Aorta (tissue), 5 donors: ENCODE measurements at regions not wholly inside any gene's neighbourhood (a gene's known extent, or its start where the extent isn't known, plus 50 kb on each side); places are given as distances from the start of the nearest gene placed in this dataset.

Experiments
- ATAC-seq: fragments of 200-7000 bp; cut with Tn5 transposase; one replicate; pipeline ENCODE4 v1.9.1; 2022; ENCODE audit warnings: moderate library complexity; ENCODE audit not compliant: low FRiP score
- DNase-seq, 2 donors: peaks; one replicate each; pipeline ENCODE4 v3.0.0-alpha.2; 2020
- H3K27ac ChIP-seq, 2 donors: one replicate each; pipeline ENCODE4 v1.5.1; 2013; ENCODE audit warnings: low read length in 2 of 2, mild to moderate bottlenecking in 2 of 2, moderate library complexity in 2 of 2, control low read depth in 1 of 2, inconsistent platforms in 1 of 2, low read depth in 1 of 2
- H3K27me3 ChIP-seq, 2 donors: one replicate each; pipeline ENCODE4 v1.6.1; 2013; ENCODE audit warnings: control low read depth in 1 of 2, low read length in 1 of 2, mild to moderate bottlenecking in 1 of 2, moderate library complexity in 1 of 2; ENCODE audit not compliant: insufficient read depth in 2 of 2, control insufficient read depth in 1 of 2
- H3K36me3 ChIP-seq, 2 donors: one replicate each; pipeline ENCODE4 v1.6.1; 2013; ENCODE audit warnings: control low read depth in 1 of 2, low read length in 1 of 2, mild to moderate bottlenecking in 1 of 2; ENCODE audit not compliant: insufficient read depth in 2 of 2, control insufficient read depth in 1 of 2
- H3K4me1 ChIP-seq, 2 donors: one replicate each; pipeline ENCODE4 v1.6.1; 2013; ENCODE audit warnings: low read length in 2 of 2, control low read depth in 1 of 2, mild to moderate bottlenecking in 1 of 2, moderate library complexity in 1 of 2; ENCODE audit not compliant: insufficient read depth in 2 of 2, control insufficient read depth in 1 of 2
- H3K4me3 ChIP-seq, 2 donors: one replicate each; pipeline ENCODE4 v1.5.1; 2013; ENCODE audit warnings: low read length in 2 of 2, control low read depth in 1 of 2, mild to moderate bottlenecking in 1 of 2
- H3K9me3 ChIP-seq: one replicate; pipeline ENCODE4 v1.6.1; 2013; ENCODE audit warnings: mild to moderate bottlenecking, low read length; ENCODE audit not compliant: control insufficient read depth
- WGBS, 2 donors: extraction: QIAGEN DNeasy Blood & Tissue Kit; methylation state at CpG; one replicate each; pipeline ENCODE4 v1.1.7; 2013; 5-methylcytosine and 5-hydroxymethylcytosine counted together
- intact Hi-C, 2 donors: fragments of 100-400 bp; cut with DNase I; formaldehyde crosslinking; loops; one replicate each; pipeline versions ENCODE4 v1.14.2 to v1.15.0; 2022
- donor health status: healthy with polysubstance abuse.
- donor health status: Bipolar disorder and iron deficiency.
- donor health status: DM: no; HTN: no; CAD: no.
- donor health status: DM: no; HTN: no; CAD: no.
- donor health status: DM: yes; HTN: yes; CAD: no.

DNA sequence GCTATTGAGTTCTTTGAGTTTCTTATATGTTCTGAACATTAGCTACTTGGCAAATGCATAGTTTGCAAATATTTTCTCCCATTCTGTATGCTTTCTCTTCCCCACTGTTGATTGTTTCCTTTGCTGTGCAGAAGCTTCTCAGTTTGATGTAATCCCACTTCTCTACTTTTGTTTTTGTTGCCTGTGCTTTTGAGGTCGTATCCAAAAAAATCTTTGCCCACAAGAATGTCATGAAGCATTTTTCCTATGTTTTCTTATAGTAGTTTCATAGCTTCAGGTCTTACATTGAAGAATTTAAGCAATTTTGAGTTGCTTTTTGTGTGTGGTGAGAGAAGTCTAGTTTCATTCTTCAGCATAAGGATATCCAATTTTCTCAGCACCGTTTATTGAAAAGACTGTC is 536.7 kb upstream of the ARGLU1 start:
- H3K4me1 ChIP-seq: no peaks in the 10 kb centered on the region
- H3K9me3 ChIP-seq: no peaks in the 10 kb centered on the region
- no peak overlapping the region for H3K27ac ChIP-seq
- no peaks in the 10 kb centered on the region for H3K27me3 ChIP-seq
- H3K4me3 ChIP-seq: no peak overlapping the region
- DNase-seq (no peak), ATAC-seq (no peak)
- intact Hi-C loops: no loop called here
- WGBS, 2 donors: 4 to 5% methylated on average over 2 of the region's 2 CpGs
- H3K36me3 ChIP-seq: no peaks in the 10 kb centered on the region

GRCh38 chr13:107102676-107103075 is 534.7 kb upstream of the ARGLU1 start:
- Histone ChIP-seq H3K27ac (no peak overlapping the region), H3K4me1 (no peaks in the 10 kb centered on the region), H3K27me3 (no peaks in the 10 kb centered on the region), H3K36me3 (no peaks in the 10 kb centered on the region), H3K4me3 (no peak overlapping the region), H3K9me3 (no peaks in the 10 kb centered on the region)
- intact Hi-C loops: no loop called here
- DNase-seq (no peak), ATAC-seq (no peak)
- 86 to 89% methylated on average over 1 of the region's 1 CpG for WGBS, 2 donors

GRCh38 chr13:107099661-107100060 is 531.7 kb upstream of the ARGLU1 start:
- Histone ChIP-seq H3K4me1 (no peaks in the 10 kb centered on the region), H3K27ac (no peak overlapping the region), H3K9me3 (no peaks in the 10 kb centered on the region), H3K27me3 (no peaks in the 10 kb centered on the region), H3K36me3 (no peaks in the 10 kb centered on the region), H3K4me3 (no peak overlapping the region)
- DNase-seq: no peak
- 91 to 93% methylated on average over 3 of the region's 3 CpGs for WGBS, 2 donors
- ATAC-seq: no peak
- intact Hi-C loops: no loop called here

DNA sequence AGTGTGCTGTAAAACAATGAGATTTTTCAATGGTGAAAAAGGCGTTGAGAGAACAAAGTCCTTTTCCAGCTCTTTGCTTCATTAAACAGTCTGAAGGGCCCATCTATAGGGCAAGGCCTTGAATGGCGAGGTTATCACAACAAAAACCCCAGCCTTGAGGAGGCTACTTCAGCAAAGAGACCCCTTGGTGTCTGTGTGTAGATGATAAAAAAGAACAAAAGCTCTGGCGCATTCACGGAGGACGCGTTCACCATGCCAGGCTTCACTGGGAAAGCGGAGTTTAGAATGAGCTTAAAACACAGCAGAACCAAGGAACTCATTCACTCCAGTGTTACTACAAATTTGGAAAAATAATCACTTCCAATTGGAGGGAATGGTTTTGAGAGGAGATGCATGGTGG is 530.0 kb upstream of the ARGLU1 start:
- intact Hi-C loops: no loop called here
- no peaks in the 10 kb centered on the region for H3K9me3 ChIP-seq
- no peaks in the 10 kb centered on the region for H3K27me3 ChIP-seq
- WGBS, 2 donors: 96% methylated on average over 7 of the region's 7 CpGs
- H3K4me3 ChIP-seq: no peak overlapping the region
- no peaks in the 10 kb centered on the region for H3K4me1 ChIP-seq
- no peaks in the 10 kb centered on the region for H3K36me3 ChIP-seq
- ATAC-seq (no peak), DNase-seq (no peak)
- H3K27ac ChIP-seq: no peak overlapping the region

GRCh38 chr13:107095876-107096275 is 527.9 kb upstream of the ARGLU1 start:
- DNase-seq (no peak), ATAC-seq (no peak)
- WGBS, 2 donors: 98 to 100% methylated on average over 2 of the region's 2 CpGs

DNA sequence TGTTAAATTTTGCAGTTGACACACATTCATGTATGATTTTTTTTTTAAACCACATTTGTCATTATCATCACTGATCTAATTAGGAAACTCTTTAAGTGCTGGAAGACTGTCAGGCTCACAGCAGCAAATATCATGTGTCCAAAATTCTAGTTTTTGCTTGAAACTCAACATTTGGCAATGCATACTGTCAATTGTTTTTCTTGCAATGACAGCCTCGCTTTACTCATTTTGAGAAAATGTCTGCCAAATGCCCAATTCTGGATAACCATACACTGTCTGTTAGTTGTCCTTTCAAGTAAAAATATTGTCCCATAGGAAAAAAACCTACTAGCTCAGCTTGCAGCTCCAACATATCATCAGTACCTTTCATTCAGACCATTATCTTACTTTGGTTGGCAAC is 523.9 kb upstream of the ARGLU1 start:
- no peak for DNase-seq
- no peaks in the 10 kb centered on the region for H3K27me3 ChIP-seq
- intact Hi-C loops: no loop called here
- peaks cover 2 to 4% of the 10 kb centered on the region in 2 donors for H3K4me1 ChIP-seq
- WGBS, 2 donors: 0 to 3% methylated on average over 1 of the region's 1 CpG
- H3K36me3 ChIP-seq: no peaks in the 10 kb centered on the region
- no peak for ATAC-seq
- no peak overlapping the region for H3K4me3 ChIP-seq
- no peak overlapping the region for H3K27ac ChIP-seq
- H3K9me3 ChIP-seq: no peaks in the 10 kb centered on the region

More at GRCh38 chr13:107095876-107096275, 527.9 kb upstream of the ARGLU1 start:
- Histone ChIP-seq H3K27ac (no peak overlapping the region), H3K36me3 (no peaks in the 10 kb centered on the region), H3K4me3 (no peak overlapping the region), H3K27me3 (no peaks in the 10 kb centered on the region), H3K9me3 (no peaks in the 10 kb centered on the region), H3K4me1 (peaks cover 2 to 4% of the 10 kb centered on the region in 2 donors)
- intact Hi-C loops: no loop called here

DNA sequence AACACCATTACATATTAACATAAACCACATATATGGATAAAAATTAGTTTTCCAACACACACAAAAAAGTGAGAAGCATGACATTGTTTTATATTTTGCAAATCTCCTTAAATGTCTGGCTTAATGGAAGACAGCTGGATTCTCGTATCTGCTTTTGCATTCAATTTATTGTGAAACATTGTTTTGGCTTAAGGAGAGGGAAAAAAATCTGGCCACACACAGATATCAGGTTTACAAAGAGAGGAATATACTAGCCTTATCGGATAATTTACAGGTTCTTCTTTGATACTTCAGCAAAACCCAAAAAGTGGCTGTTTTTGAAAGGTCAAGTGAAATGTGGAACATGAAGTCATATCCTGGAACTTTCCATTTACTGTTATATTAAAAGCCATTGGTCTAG is 523.5 kb upstream of the ARGLU1 start:
- H3K36me3 ChIP-seq: no peaks in the 10 kb centered on the region
- H3K9me3 ChIP-seq: no peaks in the 10 kb centered on the region
- 28 to 46% methylated on average over 2 of the region's 2 CpGs for WGBS, 2 donors
- intact Hi-C loops: no loop called here
- no peak overlapping the region for H3K27ac ChIP-seq
- no peak for DNase-seq
- peaks cover 2 to 4% of the 10 kb centered on the region in 2 donors for H3K4me1 ChIP-seq
- no peaks in the 10 kb centered on the region for H3K27me3 ChIP-seq
- ATAC-seq: no peak
- no peak overlapping the region for H3K4me3 ChIP-seq

DNA sequence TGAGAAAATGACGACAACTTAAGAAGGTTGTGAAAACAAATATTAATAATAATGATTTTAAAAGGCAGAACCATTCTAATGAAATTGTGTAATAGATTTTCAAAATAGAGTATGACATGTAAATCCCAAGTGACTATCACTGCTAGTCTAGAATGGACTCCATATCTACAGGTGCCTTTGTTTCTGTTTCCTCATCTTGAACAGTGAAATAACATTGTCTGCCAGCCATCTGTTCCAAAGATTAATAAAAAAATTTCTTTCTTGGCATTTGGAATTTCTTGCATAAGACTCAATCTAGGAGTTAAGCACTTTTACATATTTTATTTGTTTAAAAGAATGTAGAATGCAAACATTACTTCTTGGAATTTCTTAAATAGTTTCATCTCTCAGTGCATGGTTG is 520.1 kb upstream of the ARGLU1 start:
- DNase-seq: no peak
- no peaks in the 10 kb centered on the region for H3K27me3 ChIP-seq
- no peak overlapping the region for H3K27ac ChIP-seq
- H3K4me3 ChIP-seq: no peak overlapping the region
- H3K36me3 ChIP-seq: no peaks in the 10 kb centered on the region
- H3K9me3 ChIP-seq: no peaks in the 10 kb centered on the region
- 11 to 15% methylated on average over 1 of the region's 1 CpG for WGBS, 2 donors
- intact Hi-C loops: no loop called here
- peaks cover 2 to 4% of the 10 kb centered on the region in 2 donors for H3K4me1 ChIP-seq
- no peak for ATAC-seq

DNA sequence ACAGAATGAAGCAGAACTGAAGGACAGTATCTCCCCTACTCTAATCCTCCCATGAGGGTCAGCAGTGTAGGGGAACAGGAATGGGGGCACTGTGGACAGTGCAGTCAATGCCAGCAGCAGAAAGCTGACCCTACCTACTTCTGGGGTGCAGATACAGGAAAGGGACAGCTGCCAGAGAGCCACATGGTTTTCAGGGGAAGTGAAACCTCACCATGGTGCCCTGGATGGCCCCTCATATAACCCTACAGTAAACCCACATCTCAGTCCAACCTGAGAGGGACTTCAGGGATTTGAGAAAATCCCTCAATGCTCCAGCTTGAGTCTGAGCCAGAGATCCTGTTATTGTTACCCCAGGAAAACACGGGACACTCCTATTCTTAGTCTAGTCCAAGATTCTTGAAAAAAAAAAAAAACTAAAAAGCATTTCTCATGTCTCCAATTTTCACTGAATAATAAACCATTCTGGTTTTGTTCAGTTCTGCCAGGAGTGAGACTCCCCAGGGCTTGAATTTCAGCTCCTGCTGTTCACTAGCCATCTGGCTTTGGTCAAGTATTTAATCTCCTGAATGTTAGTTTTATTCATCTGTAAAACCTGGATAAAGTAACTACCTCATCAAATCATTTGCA is 511.6 kb upstream of the ARGLU1 start:
- no peaks in the 10 kb centered on the region for H3K27me3 ChIP-seq
- peaks cover 0 to 1% of the 10 kb centered on the region in 2 donors for H3K4me1 ChIP-seq
- no peak overlapping the region for H3K27ac ChIP-seq
- intact Hi-C loops: no loop called here
- H3K36me3 ChIP-seq: no peaks in the 10 kb centered on the region
- no peak for DNase-seq
- H3K4me3 ChIP-seq: no peak overlapping the region
- 0 to 5% methylated on average over 1 of the region's 1 CpG for WGBS, 2 donors
- peaks cover 1% of the 10 kb centered on the region for H3K9me3 ChIP-seq
- no peak for ATAC-seq
